HepG2 (cell line): ENCODE measurements at regions not wholly inside any gene's neighbourhood (a gene's known extent, or its start where the extent isn't known, plus 50 kb on each side); places are given as distances from the start of the nearest gene placed in this dataset.

Experiments used
- ATAC-seq: fragments of 200-7000 bp; cut with Tn5 transposase; 3 replicates; pipeline ENCODE4 v1.9.1; 2020; ENCODE audit warnings: mild to moderate bottlenecking, moderate library complexity
- BruUV-seq: library from RNA; stranded (reverse); fragments of 400-500 nt; replicated peaks from 2 replicates; lab custom pipeline; 2021; lab: Mats Ljungman, UMichigan
- CTCF ChIA-PET: fragments of 300-600 bp; formaldehyde crosslinking; extraction: SDS; loops from one replicate; lab custom pipeline; 2021; ENCODE audit warnings: low total read pairs, inconsistent platforms, low intra/inter-chr PET ratio; lab: Yijun Ruan, JAX
- POLR2A ChIA-PET: fragments of 350-600 bp; sonication (Branson Sonifier 250); formaldehyde crosslinking; loops from one replicate; lab custom pipeline; 2020; ENCODE audit warnings: antibody characterized with exemption, inconsistent platforms; lab: Yijun Ruan, JAX
- DNase-seq: peaks from one replicate; pipeline ENCODE4 v3.0.0-alpha.2; 2015; ENCODE audit warnings: low spot score
- FAIRE-seq: peaks from 3 replicates; lab custom pipeline; 2011; peaks lifted over from hg19 to GRCh38; lab: Jason Lieb, UNC
- H2AFZ ChIP-seq: one replicate; pipeline ENCODE4 v1.6.1; 2011; ENCODE audit warnings: low read length, inconsistent platforms
- H3K27ac ChIP-seq: fragments of 300-600 bp; 3 replicates; pipeline ENCODE4 v1.8.0; 2011; ENCODE audit warnings: mixed run types, mild to moderate bottlenecking, mixed read lengths, low read length, inconsistent platforms; ENCODE audit not compliant: insufficient read depth; ENCODE audit errors: extremely low read length
- H3K27me3 ChIP-seq, 2 experiments: fragments of 200-600 bp in 1 of 2; 2 replicates in 1 of 2; 3 replicates in 1 of 2; pipeline versions ENCODE4 v1.6.0 to v1.8.0; 2011; ENCODE audit warnings: low read length in 2 of 2, mild to moderate bottlenecking in 2 of 2, moderate library complexity in 2 of 2, inconsistent platforms in 1 of 2; ENCODE audit not compliant: insufficient read depth in 2 of 2, control insufficient read depth in 1 of 2
- H3K36me3 ChIP-seq, 2 experiments: fragments of 200-600 bp in 1 of 2; replicated peaks in 1 of 2; 2 replicates in 1 of 2; 3 replicates in 1 of 2; pipeline versions ENCODE4 v1.5.1 to v1.8.0; 2011; ENCODE audit warnings: low read length in 2 of 2, inconsistent platforms in 1 of 2; ENCODE audit not compliant: insufficient read depth in 2 of 2, control insufficient read depth in 1 of 2
- H3K4me1 ChIP-seq: 2 replicates; pipeline ENCODE4 v1.5.1; 2012; ENCODE audit warnings: low read length, inconsistent platforms; ENCODE audit not compliant: insufficient read depth
- H3K4me2 ChIP-seq: 2 replicates; pipeline ENCODE4 v1.6.0; 2011; ENCODE audit warnings: low read depth, low read length, inconsistent platforms
- H3K4me3 ChIP-seq, 3 experiments: fragments of 200-600 bp in 1 of 3; sonication (generic), shearing (Covaris generic) in 1 of 3; replicated peaks in 1 of 3; 2 replicates each; pipeline ENCODE4 v1.5.1; 2011 to 2016; ENCODE audit warnings: low read length in 3 of 3, inconsistent platforms in 2 of 3, low read depth in 2 of 3, mild to moderate bottlenecking in 2 of 3, control low read depth in 1 of 3, mixed read lengths in 1 of 3; ENCODE audit not compliant: insufficient read depth in 1 of 3
- H3K79me2 ChIP-seq: one replicate; pipeline ENCODE4 v1.6.1; 2011; ENCODE audit warnings: low read length, inconsistent platforms; ENCODE audit not compliant: insufficient read depth
- H3K9ac ChIP-seq: 2 replicates; pipeline ENCODE4 v1.6.0; 2011; ENCODE audit warnings: mild to moderate bottlenecking, low read depth, low read length, inconsistent platforms; ENCODE audit not compliant: insufficient read depth
- H3K9me3 ChIP-seq: 2 replicates; pipeline ENCODE4 v1.5.1; 2012; ENCODE audit warnings: mild to moderate bottlenecking, low read length
- H4K20me1 ChIP-seq: 2 replicates; pipeline ENCODE4 v1.6.0; 2011; ENCODE audit warnings: inconsistent platforms, mild to moderate bottlenecking, low read length, moderate library complexity; ENCODE audit not compliant: insufficient read depth
- AFF4 ChIP-seq: sonication (generic); formaldehyde crosslinking; IDR thresholded peaks from 2 replicates; pipeline ENCODE4 v1.4.0; 2020; ENCODE audit warnings: missing genetic modification reagents
- DR1 ChIP-seq: sonication (generic); formaldehyde crosslinking; IDR thresholded peaks from 2 replicates; pipeline ENCODE4 v1.8.0; 2021; ENCODE audit warnings: mild to moderate bottlenecking, missing genetic modification reagents, inconsistent platforms
- IRF1 ChIP-seq: sonication (generic); formaldehyde crosslinking; IDR thresholded peaks from 2 replicates; pipeline ENCODE4 v1.4.0; 2020; ENCODE audit warnings: low read depth, mild to moderate bottlenecking, missing genetic modification reagents
- KLF13 ChIP-seq: sonication (generic); formaldehyde crosslinking; IDR thresholded peaks from 2 replicates; pipeline ENCODE4 v1.4.0; 2020; ENCODE audit warnings: mild to moderate bottlenecking, missing genetic modification reagents
- MAZ ChIP-seq, 2 experiments: sonication (generic) in 1 of 2; formaldehyde crosslinking in 1 of 2; IDR thresholded peaks; 2 replicates each; pipeline versions ENCODE4 v1.5.0 to v1.6.1; 2012 to 2020; ENCODE audit warnings: low read depth in 2 of 2, mild to moderate bottlenecking in 2 of 2, borderline replicate concordance in 1 of 2, improper control_type of control experiment in 1 of 2, low read length in 1 of 2, missing genetic modification reagents in 1 of 2, moderate library complexity in 1 of 2
- NCOA1 ChIP-seq: sonication (generic); formaldehyde crosslinking; IDR thresholded peaks from 2 replicates; pipeline ENCODE4 v1.9.0; 2021; ENCODE audit warnings: missing genetic modification reagents
- PPARG ChIP-seq: conservative IDR thresholded peaks from 2 replicates; pipeline ENCODE4 v1.6.1; 2016; ENCODE audit warnings: missing biosample characterization, missing genetic modification reagents
- SNAPC2 ChIP-seq: sonication (generic); formaldehyde crosslinking; IDR thresholded peaks from 2 replicates; pipeline ENCODE4 v1.8.1; 2022; ENCODE audit warnings: mild to moderate bottlenecking, missing genetic modification reagents
- U2AF1 ChIP-seq: fragments of 200-400 bp; formaldehyde crosslinking; optimal IDR thresholded peaks from 2 replicates; pipeline ENCODE3; 2017; ENCODE audit warnings: mild to moderate bottlenecking, low read depth, low read length
- ZBTB44 ChIP-seq: sonication (generic); formaldehyde crosslinking; IDR thresholded peaks from 2 replicates; pipeline ENCODE4 v1.4.0; 2020; ENCODE audit warnings: missing genetic modification reagents
- ZNF543 ChIP-seq: sonication (generic); formaldehyde crosslinking; IDR thresholded peaks from 2 replicates; pipeline ENCODE4 v1.4.0; 2020; ENCODE audit warnings: mild to moderate bottlenecking, missing genetic modification reagents
- ZNF576 ChIP-seq: sonication (generic); formaldehyde crosslinking; IDR thresholded peaks from 2 replicates; pipeline ENCODE4 v1.4.0; 2020; ENCODE audit warnings: mild to moderate bottlenecking, missing genetic modification reagents
- WGBS: methylation state at CpG from one replicate; pipeline ENCODE4 v1.1.6; 2017; ENCODE audit warnings: low lambda C conversion rate; 5-methylcytosine and 5-hydroxymethylcytosine counted together
- in situ Hi-C: cut with HindIII; loops from 2 replicates; pipeline ENCODE4 v1.10.0; 2017; ENCODE audit warnings: low pct_unique_long_range_greater_than_20kb; ENCODE audit not compliant: extremely low pct_ligation_motif_present
- intact Hi-C: fragments of 100-400 bp; cut with micrococcal nuclease; formaldehyde crosslinking; loops from one replicate; pipeline ENCODE4 v1.10.0; 2022; ENCODE audit not compliant: unreplicated experiment

- H3K36me3 ChIP-seq: no peaks in the 10 kb centered on the region
- H3K27me3 ChIP-seq: peaks cover 4 to 5% of the 10 kb centered on the region in 2 experiments; a peak in 1 of 5 replicates
- H4K20me1 ChIP-seq: no peaks in the 10 kb centered on the region
- H2AFZ ChIP-seq: no peak overlapping the region
- FAIRE-seq (no peak), ATAC-seq (no peak), DNase-seq (no peak)
- WGBS: no CpG with 5 or more reads among the region's 6 CpGs
- TF ChIP-seq ZNF576 (no peak), U2AF1 (no peak), ZBTB44 (no peak), ZNF543 (no peak), SNAPC2 (no peak), DR1 (no peak)
- no TSS peak for BruUV-seq
- in situ Hi-C loops (no loop called here), intact Hi-C loops (no loop called here)
- POLR2A ChIA-PET: no interaction called here
- H3K4me1 ChIP-seq: no peaks in the 10 kb centered on the region
- H3K9ac ChIP-seq: no peak overlapping the region
- no peak overlapping the region for H3K4me2 ChIP-seq
- CTCF ChIA-PET: no interaction called here
- H3K9me3 ChIP-seq: no peaks in the 10 kb centered on the region
- H3K79me2 ChIP-seq: no peaks in the 10 kb centered on the region
- no peak overlapping the region for H3K4me3 ChIP-seq
- no peak overlapping the region for H3K27ac ChIP-seq
Measured at GRCh38 chr9:126066131-126066530, 260.5 kb upstream of the MVB12B start.

GRCh38 chr9:126067031-126067734, 259.4 kb upstream of the MVB12B start:
- no peak overlapping the region for H3K27ac ChIP-seq
- WGBS: 13% methylated on average over 2 of the region's 4 CpGs
- ATAC-seq: no peak
- peaks cover 4 to 5% of the 10 kb centered on the region in 2 experiments; a peak in 1 of 5 replicates for H3K27me3 ChIP-seq
- H3K79me2 ChIP-seq: no peaks in the 10 kb centered on the region
- H4K20me1 ChIP-seq: no peaks in the 10 kb centered on the region
- no peak for DNase-seq
- H3K9me3 ChIP-seq: no peaks in the 10 kb centered on the region
- intact Hi-C loops: no loop called here
- no peak overlapping the region for H3K4me3 ChIP-seq
- no peak overlapping the region for H3K9ac ChIP-seq
- H3K36me3 ChIP-seq: no peaks in the 10 kb centered on the region
- H2AFZ ChIP-seq: no peak overlapping the region
- H3K4me2 ChIP-seq: no peak overlapping the region
- CTCF ChIA-PET: no interaction called here
- in situ Hi-C loops: no loop called here
- FAIRE-seq: no peak
- no peaks in the 10 kb centered on the region for H3K4me1 ChIP-seq
- BruUV-seq: no TSS peak
- POLR2A ChIA-PET: no interaction called here
- TF ChIP-seq MAZ (IDR thresholded peaks at IDR 0.05; ENCODE audit: borderline replicate concordance, low read depth, low read length): no peak
- no peak for TF ChIP-seq MAZ (CRISPR knock-in tag; IDR thresholded peaks at IDR 0.05; ENCODE audit: low read depth)
- TF ChIP-seq KLF13 (CRISPR knock-in tag): no peak
- no peak for TF ChIP-seq PPARG (CRISPR knock-in tag)
- no peak for TF ChIP-seq IRF1 (CRISPR knock-in tag)
- TF ChIP-seq NCOA1 (CRISPR knock-in tag): no peak
- no peak for TF ChIP-seq AFF4 (CRISPR knock-in tag)
